ENCODE measurements at regions not wholly inside any gene's neighbourhood (a gene's known extent, or its start where the extent isn't known, plus 50 kb on each side); places are given as distances from the start of the nearest gene placed in this dataset.
A peak's percentile ranks its signal among the peaks of the same experiment; 100 is the strongest.

GRCh38 chr2:41486948-41487347 is 560.9 kb upstream of the PKDCC start (continued):
- TF ChIP-seq, protein P1, sequence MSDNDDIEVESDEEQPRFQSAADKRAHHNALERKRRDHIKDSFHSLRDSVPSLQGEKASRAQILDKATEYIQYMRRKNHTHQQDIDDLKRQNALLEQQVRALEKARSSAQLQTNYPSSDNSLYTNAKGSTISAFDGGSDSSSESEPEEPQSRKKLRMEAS (IDR thresholded peaks at IDR 0.05): no peak
- no peak for TF ChIP-seq HNF4G (IDR thresholded peaks at IDR 0.05)
- no peak for TF ChIP-seq NR2F2 (IDR thresholded peaks at IDR 0.05)
- no peak for TF ChIP-seq RXRA (IDR thresholded peaks at IDR 0.05)
- no peak for TF ChIP-seq EGR1 (IDR thresholded peaks at IDR 0.05; ENCODE audit: low read depth in 2 of 2)
- no peak for TF ChIP-seq SP1 (IDR thresholded peaks at IDR 0.05)
- no peak for TF ChIP-seq FOXA2 (IDR thresholded peaks at IDR 0.05)

- Histone ChIP-seq H3K27me3 (ENCODE audit: control insufficient read depth in 4 of 4, insufficient read depth in 4 of 4, low read length in 3 of 4) (peaks cover 0 to 3% (median 0%) of the 10 kb centered on the region in 4 donors), H3K27ac (ENCODE audit: low read depth in 1 of 2, low read length in 2 of 2) (no peak overlapping the region), H3K4me3 (ENCODE audit: low read depth in 1 of 3, low read length in 3 of 3) (no peak overlapping the region), H3K4me1 (ENCODE audit: control insufficient read depth in 4 of 4, insufficient read depth in 4 of 4, low read length in 3 of 4) (no peaks in the 10 kb centered on the region), H3K9me3 (ENCODE audit: control insufficient read depth in 4 of 4, low read length in 3 of 4) (peaks cover 0 to 6% (median 5%) of the 10 kb centered on the region in 4 donors), H3K36me3 (ENCODE audit: control insufficient read depth in 4 of 4, insufficient read depth in 3 of 4, low read depth in 1 of 4, low read length in 3 of 4) (no peaks in the 10 kb centered on the region), H3K9ac (ENCODE audit: low read depth in 1 of 2, low read length in 2 of 2) (no peak overlapping the region)
- TF ChIP-seq NR2F2 (IDR thresholded peaks at IDR 0.05) (peak; percentile 18), SP1 (IDR thresholded peaks at IDR 0.05) (no peak)
- no peak for DNase-seq (ENCODE audit: low spot score)
Measured at GRCh38 chr2:41488888-41489287, 558.9 kb upstream of the PKDCC start.

GRCh38 chr2:41489638-41490037 is 558.2 kb upstream of the PKDCC start:
- no peaks in the 10 kb centered on the region for H3K36me3 ChIP-seq (ENCODE audit: control insufficient read depth in 4 of 4, insufficient read depth in 3 of 4, low read depth in 1 of 4, low read length in 3 of 4)

GRCh38 chr2:41495050-41495449 is 552.8 kb upstream of the PKDCC start:
- H3K36me3 ChIP-seq (ENCODE audit: control insufficient read depth in 4 of 4, insufficient read depth in 3 of 4, low read depth in 1 of 4, low read length in 3 of 4): no peaks in the 10 kb centered on the region
- 73% methylated on average over 5 of the region's 5 CpGs for WGBS
- H3K9me3 ChIP-seq (ENCODE audit: control insufficient read depth in 4 of 4, low read length in 3 of 4): peaks cover 21 to 49% (median 32%) of the 10 kb centered on the region in 4 donors
- peaks cover 0 to 3% (median 0%) of the 10 kb centered on the region in 4 donors for H3K27me3 ChIP-seq (ENCODE audit: control insufficient read depth in 4 of 4, insufficient read depth in 4 of 4, low read length in 3 of 4)
- no peak overlapping the region for H3K9ac ChIP-seq (ENCODE audit: low read depth in 1 of 2, low read length in 2 of 2)
- DNase-seq (ENCODE audit: low spot score): no peak
- no peaks in the 10 kb centered on the region for H3K4me1 ChIP-seq (ENCODE audit: control insufficient read depth in 4 of 4, insufficient read depth in 4 of 4, low read length in 3 of 4)
- no peak overlapping the region for H3K27ac ChIP-seq (ENCODE audit: low read depth in 1 of 2, low read length in 2 of 2)
- no peak overlapping the region for H3K4me3 ChIP-seq (ENCODE audit: low read depth in 1 of 3, low read length in 3 of 3)
- TF ChIP-seq, protein P2, sequence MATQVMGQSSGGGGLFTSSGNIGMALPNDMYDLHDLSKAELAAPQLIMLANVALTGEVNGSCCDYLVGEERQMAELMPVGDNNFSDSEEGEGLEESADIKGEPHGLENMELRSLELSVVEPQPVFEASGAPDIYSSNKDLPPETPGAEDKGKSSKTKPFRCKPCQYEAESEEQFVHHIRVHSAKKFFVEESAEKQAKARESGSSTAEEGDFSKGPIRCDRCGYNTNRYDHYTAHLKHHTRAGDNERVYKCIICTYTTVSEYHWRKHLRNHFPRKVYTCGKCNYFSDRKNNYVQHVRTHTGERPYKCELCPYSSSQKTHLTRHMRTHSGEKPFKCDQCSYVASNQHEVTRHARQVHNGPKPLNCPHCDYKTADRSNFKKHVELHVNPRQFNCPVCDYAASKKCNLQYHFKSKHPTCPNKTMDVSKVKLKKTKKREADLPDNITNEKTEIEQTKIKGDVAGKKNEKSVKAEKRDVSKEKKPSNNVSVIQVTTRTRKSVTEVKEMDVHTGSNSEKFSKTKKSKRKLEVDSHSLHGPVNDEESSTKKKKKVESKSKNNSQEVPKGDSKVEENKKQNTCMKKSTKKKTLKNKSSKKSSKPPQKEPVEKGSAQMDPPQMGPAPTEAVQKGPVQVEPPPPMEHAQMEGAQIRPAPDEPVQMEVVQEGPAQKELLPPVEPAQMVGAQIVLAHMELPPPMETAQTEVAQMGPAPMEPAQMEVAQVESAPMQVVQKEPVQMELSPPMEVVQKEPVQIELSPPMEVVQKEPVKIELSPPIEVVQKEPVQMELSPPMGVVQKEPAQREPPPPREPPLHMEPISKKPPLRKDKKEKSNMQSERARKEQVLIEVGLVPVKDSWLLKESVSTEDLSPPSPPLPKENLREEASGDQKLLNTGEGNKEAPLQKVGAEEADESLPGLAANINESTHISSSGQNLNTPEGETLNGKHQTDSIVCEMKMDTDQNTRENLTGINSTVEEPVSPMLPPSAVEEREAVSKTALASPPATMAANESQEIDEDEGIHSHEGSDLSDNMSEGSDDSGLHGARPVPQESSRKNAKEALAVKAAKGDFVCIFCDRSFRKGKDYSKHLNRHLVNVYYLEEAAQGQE (IDR thresholded peaks at IDR 0.05): no peak
- TF ChIP-seq TAF1 (conservative IDR thresholded peaks at IDR 0.05) (no peak), FOXA2 (IDR thresholded peaks at IDR 0.05) (no peak), NR2F2 (IDR thresholded peaks at IDR 0.05) (no peak), RAD21 (IDR thresholded peaks at IDR 0.05) (no peak), SP1 (IDR thresholded peaks at IDR 0.05) (no peak), RXRA (IDR thresholded peaks at IDR 0.05) (no peak), HNF4G (IDR thresholded peaks at IDR 0.05) (no peak), EGR1 (IDR thresholded peaks at IDR 0.05; ENCODE audit: low read depth in 2 of 2) (no peak), ATF3 (IDR thresholded peaks at IDR 0.05) (no peak), FOXA1 (IDR thresholded peaks at IDR 0.05) (no peak), GABPA (IDR thresholded peaks at IDR 0.05 in 1 of 2, conservative IDR thresholded peaks at IDR 0.05 in 1 of 2) (no peak), ZBTB33 (IDR thresholded peaks at IDR 0.05) (no peak), HNF4A (conservative IDR thresholded peaks at IDR 0.05) (no peak)
- TF ChIP-seq, protein P3, sequence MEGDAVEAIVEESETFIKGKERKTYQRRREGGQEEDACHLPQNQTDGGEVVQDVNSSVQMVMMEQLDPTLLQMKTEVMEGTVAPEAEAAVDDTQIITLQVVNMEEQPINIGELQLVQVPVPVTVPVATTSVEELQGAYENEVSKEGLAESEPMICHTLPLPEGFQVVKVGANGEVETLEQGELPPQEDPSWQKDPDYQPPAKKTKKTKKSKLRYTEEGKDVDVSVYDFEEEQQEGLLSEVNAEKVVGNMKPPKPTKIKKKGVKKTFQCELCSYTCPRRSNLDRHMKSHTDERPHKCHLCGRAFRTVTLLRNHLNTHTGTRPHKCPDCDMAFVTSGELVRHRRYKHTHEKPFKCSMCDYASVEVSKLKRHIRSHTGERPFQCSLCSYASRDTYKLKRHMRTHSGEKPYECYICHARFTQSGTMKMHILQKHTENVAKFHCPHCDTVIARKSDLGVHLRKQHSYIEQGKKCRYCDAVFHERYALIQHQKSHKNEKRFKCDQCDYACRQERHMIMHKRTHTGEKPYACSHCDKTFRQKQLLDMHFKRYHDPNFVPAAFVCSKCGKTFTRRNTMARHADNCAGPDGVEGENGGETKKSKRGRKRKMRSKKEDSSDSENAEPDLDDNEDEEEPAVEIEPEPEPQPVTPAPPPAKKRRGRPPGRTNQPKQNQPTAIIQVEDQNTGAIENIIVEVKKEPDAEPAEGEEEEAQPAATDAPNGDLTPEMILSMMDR (IDR thresholded peaks at IDR 0.05; ENCODE audit: low read depth, low read length, missing input control): no peak
- TF ChIP-seq, protein P1 (IDR thresholded peaks at IDR 0.05): no peak

More at GRCh38 chr2:41489638-41490037, 558.2 kb upstream of the PKDCC start:
- TF ChIP-seq HNF4G (IDR thresholded peaks at IDR 0.05) (no peak), TAF1 (conservative IDR thresholded peaks at IDR 0.05) (no peak)
- no peak for DNase-seq (ENCODE audit: low spot score)
- Histone ChIP-seq H3K27ac (ENCODE audit: low read depth in 1 of 2, low read length in 2 of 2) (no peak overlapping the region), H3K9ac (ENCODE audit: low read depth in 1 of 2, low read length in 2 of 2) (no peak overlapping the region), H3K4me3 (ENCODE audit: low read depth in 1 of 3, low read length in 3 of 3) (no peak overlapping the region), H3K9me3 (ENCODE audit: control insufficient read depth in 4 of 4, low read length in 3 of 4) (peaks cover 2 to 14% (median 11%) of the 10 kb centered on the region in 4 donors), H3K27me3 (ENCODE audit: control insufficient read depth in 4 of 4, insufficient read depth in 4 of 4, low read length in 3 of 4) (peaks cover 0 to 3% (median 0%) of the 10 kb centered on the region in 4 donors), H3K4me1 (ENCODE audit: control insufficient read depth in 4 of 4, insufficient read depth in 4 of 4, low read length in 3 of 4) (no peaks in the 10 kb centered on the region)
